Stimulated activated CD4-positive, alpha-beta T cell treated with anti-CD3 and anti-CD28 coated beads, Interleukin-2, amount 100 ng/mL, for 48 hours (primary cell): ENCODE measurements at regions not wholly inside any gene's neighbourhood (a gene's known extent, or its start where the extent isn't known, plus 50 kb on each side); places are given as distances from the start of the nearest gene placed in this dataset.
"Not testable (repeated sequence)": the region's sequence is repeated elsewhere in the genome, so short reads cannot be mapped to it uniquely, and the experiment has no call there.

Experiments used
- DNase-seq, 2 donors: peaks; one replicate each; pipeline ENCODE4 v3.0.0-alpha.2; 2020

DNA sequence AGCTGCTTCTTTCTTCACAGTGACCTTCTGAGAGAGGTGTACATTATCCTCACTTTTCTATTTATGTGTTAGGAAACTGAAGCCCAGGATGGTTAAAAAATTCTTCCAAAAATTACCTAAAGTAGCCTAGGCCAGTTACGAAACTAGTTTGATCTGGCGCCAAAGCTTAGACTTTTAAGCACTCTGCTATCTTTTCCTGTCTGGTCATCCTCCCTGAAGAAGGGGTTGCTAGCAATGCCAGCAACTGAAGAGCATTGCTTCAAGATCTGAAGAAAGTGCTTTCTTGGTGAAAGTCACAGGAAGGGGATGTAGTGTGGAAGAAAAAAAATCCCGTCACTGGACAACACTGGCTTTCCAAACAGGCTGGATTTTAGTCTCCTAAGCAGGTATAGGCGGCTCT lies 618.8 kb upstream of the GRM7 start:
- no peak for DNase-seq

DNA sequence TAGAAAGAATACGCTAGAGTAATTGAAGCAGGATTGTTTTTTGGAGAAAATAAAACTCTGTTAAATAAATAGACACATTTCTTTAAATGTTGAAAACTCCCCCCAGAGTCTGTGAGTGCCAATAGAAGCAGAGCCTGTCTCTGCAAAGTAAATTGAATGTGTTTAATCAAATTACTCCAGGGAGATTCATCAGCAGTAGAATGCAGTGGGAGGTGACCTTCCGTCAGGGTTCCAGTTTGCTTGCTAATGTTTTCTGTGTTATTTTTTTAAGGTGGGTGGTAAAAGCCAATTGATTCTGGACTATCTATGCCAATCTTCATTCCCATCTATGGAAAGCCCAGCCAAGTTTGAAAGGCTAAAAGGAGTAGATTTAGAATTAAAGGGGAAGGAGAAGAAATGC lies 612.4 kb upstream of the GRM7 start:
- no peak for DNase-seq

DNA sequence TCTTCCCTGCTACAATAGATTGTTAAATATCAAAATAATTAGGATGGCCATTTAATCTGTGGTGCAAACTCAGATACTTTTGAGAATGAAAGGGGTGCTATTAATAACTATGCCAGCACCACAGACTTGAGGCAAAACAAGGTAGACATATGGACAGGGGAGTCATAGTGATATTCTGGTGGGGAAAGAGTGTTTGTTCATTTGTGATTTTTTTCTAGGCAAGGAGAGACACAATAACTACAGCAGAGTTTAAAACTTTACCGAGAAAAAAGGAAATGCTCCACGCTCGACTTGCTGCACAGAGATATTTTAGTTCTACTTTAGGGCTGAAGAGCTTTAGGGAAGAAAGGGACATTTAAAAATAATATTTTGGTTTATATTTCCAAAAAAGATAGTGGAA lies 611.2 kb upstream of the GRM7 start:
- no peak for DNase-seq

DNA sequence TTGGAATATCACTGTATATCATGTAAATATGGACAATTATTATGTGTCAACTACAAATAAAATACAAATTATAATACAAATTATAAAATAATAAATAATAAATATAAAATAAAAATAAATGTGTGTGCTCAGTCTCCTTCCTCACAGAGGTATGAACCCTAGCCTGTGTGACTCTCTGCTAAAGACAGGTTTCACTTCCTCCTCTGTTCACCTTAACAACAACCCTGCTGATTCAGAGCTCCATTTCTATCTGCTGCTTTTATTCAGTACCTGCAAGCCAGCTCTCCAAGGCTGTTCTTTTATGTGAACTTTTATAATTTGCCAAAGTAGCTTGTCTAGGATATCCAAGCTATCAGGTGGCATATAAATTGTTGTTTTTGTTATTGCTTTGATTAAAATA lies 610.7 kb upstream of the GRM7 start:
- no peak for DNase-seq

DNA sequence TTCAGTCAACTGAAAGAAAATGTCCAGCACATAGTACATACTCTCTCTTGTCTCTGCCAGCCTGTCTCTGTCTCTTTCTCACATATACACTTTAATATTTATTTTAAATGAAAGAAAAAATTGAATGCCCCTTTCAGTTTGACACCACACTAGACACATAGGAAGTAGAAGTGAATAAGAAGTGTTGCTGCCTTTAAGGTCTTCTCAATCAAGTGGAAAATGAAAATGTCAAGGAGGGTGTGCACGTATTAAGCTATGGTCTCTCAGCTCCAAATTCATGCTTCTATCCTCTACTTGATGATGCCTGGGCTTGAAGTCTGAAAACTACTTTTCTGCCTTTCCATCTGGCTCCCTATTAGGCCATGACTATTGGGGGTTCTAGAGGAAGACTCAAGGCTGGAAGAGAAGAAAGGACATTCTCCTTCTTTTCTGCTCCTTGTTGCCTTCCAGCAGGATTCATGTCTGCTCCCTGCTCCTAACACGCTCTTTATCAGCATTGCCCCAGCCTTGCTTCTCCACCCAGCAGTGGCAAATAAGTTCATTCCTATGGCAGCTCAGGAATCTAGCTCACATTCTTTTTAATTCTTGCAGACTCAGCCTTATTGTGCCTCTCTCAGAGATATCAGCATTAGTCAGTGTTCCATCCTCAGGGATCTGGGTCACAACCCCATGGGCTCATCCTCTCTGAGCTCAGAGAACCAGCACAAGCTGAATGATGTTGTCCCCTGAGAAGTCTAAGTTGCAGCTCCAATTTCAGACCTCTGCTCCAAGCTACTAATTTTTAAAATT lies 609.1 kb upstream of the GRM7 start:
- DNase-seq = no peak

DNA sequence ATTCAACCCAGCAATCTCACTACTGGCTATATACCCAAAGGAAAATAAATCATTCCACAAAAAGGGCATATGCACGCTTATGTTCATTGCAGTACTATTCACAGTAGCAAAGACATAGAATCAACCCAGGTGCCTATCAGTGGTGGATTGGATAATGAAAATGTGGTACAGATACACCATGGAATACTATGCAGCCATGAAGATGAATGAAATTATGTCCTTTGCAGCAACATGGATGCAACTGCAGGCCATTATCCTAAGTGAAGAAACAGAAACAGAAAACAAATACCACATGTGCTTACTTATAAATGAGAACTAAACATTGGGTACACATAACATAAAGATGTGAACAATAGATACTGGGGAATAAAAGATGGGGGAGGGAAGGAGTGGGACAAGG lies 606.4 kb upstream of the GRM7 start:
- no peak for DNase-seq

DNA sequence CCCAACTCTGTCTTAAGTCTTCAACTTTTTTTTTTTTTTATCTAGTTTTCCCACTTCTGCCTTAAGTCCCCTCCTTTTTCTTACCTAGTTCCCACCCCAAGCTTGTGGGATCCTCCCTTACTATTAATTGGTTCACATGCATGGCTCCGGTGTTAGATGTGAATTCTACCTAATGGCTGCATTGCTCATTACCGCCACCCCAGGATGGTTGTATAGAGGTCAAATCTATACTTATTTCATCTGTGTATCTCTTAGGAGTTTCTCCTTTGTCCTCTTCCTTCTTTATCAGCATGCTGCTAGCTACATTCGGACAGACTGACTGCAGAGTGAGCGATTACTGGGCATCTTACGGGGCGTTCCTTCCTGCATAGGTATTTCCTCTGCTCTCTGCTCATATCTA lies 605.7 kb upstream of the GRM7 start:
- DNase-seq = no peak

DNA sequence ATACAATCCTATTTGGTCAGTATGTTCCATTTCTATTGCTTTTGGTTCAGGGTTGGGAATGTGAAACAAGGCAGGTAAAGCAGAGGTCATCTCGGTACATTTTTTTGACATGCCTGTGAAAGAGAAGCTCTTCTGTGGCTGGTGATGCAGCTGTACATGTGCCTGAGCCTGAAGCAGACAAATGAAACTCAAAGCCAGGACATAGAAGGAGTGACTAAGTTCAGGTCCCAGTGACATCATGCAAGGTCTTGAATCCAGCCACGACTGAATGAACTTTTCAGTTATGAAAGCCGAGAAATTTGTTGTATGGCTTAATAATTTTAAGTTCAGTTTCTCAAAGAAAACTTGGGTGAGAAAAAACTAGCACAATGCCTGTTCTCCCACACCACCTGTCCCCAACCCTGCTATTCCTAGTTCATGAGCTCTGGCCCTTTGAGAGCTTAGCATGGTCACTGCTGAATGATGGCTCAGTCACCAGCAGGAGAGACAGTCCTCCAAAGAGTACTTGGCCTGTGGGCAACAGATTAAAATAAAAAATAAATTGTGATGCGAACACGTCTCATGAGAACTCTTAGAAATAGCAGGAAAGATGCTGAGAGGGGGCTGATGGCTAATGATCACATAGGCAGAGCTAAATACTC lies 600.2 kb upstream of the GRM7 start:
- no peak for DNase-seq

DNA sequence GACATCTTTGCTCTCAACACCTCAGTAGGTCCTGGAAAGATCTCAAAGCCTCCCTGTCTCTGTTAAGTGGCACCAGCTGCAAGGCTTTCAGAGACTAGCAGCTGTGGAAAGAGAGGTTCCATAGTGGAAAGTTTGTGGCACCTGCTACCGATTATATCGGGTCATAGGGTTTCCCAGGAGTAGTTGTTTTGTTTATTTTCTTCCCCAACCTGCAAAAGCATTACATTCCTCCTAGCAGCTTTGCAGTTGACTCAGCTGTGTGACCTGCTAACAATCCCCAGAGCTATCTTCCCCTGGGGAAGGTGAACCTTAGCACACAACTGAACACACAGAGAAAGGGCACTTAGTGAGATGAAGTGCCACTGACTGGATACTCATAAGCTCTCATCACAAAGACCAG lies 598.9 kb upstream of the GRM7 start:
- no peak for DNase-seq

DNA sequence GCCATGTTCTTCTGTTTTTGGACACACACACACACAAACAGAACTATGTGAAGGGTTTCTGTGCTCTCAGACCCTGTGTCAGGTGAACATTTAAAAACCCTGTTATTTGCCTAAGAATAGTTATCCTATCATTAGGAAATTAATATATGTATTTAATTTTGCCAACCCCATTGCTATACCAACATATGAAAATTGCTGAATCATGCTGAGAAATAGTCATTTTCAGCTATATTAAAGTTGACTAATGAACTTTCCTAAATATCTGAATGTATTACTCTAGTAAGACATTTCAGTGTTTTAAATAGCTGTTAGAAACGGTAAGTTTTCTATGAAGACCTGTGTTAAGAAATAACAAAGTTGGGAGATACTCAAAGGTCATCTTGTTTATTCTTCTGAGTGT lies 596.9 kb upstream of the GRM7 start:
- DNase-seq = no peak

DNA sequence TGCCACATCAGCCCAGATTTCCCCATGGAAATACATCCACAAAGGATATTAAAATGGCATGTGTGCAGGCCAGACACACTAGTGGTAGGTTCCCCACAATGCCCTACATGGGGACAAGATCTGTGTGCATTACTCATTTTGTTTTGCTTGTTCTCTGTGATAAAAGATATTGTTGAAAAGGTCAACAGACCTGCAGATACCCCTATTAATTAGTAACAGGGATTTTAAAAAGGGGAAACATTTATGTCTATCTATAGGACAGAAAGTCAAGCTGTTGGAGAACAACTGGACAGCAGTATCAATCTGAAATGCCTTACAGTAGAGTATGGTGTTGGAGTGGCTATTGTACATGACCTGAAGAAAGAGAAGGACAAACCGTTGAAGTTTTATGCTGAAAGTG lies 596.0 kb upstream of the GRM7 start:
- no peak for DNase-seq

DNA sequence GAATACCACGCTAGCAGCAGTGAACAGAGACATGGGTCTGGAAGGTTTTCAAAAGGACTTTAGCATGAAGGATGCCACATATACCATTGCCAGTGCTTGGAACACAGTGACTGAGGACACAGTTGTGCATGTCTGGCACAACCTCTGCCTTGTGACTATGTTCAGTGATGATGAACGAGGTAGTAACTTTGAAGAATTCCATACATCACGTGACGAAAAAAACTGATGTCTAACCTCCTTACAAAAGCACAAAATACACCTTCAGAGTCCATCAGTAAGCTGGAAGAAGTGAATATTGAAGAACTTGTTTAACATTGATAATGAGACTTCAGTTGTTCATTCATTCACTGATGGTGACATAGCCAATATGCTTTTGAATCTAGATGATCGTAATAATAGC lies 594.8 kb upstream of the GRM7 start:
- no peak for DNase-seq

DNA sequence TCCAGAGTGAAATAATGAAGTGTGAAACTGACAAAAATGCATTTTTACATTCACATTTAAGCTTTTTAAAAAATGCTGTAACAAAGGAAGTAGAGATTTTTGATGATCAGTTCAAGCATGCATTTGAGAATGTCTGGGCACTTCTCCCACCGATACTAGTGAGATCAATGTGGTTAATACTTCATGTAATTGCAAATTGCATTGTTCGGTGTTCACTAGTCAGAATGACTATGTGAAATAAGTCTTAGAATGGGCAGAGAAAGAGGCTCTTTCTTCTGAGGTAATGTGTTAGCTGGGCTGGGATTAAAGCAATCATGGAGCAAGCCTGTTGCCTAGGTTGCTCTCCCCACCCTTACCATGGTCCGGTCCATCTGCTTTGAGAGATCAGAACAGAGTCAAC lies 587.0 kb upstream of the GRM7 start:
- DNase-seq = no peak

DNA sequence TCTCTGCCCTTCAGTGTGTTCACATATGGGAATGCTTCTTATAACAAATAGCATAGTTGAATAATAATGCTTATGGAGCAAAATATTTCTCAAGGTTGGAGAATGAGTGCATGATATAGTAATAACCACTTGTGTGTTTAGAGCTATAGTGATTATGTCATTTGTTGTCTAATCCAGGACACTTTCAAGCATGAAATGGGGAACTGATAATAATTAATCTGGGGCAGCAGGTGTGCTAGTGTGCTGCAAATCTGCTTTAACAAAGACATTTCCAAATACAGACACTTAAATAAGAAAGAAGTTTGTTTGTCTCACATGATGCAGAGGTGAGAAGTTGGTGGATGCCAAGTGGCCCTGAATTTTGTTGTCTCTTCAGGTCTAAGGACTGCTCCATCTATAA lies 579.3 kb upstream of the GRM7 start:
- DNase-seq = no peak

DNA sequence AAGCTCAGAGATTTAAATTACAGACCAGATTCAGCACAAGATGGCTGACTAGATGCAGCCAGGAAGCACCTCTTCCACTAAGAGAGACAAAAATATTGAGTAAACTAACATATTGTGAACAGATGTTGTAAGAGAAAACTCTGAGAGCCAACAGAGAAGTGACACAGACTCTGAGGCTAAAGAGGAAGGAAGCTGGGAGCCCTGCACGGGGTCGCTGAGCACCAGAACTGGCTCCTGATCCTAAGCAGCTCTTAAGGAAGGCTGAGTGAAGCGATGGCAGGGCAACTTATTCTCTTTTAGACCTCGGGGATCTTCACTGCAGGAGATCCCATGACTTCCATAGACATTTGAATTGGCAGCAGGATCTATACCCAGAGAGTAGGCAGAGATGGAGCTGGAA lies 578.0 kb upstream of the GRM7 start:
- DNase-seq = no peak

DNA sequence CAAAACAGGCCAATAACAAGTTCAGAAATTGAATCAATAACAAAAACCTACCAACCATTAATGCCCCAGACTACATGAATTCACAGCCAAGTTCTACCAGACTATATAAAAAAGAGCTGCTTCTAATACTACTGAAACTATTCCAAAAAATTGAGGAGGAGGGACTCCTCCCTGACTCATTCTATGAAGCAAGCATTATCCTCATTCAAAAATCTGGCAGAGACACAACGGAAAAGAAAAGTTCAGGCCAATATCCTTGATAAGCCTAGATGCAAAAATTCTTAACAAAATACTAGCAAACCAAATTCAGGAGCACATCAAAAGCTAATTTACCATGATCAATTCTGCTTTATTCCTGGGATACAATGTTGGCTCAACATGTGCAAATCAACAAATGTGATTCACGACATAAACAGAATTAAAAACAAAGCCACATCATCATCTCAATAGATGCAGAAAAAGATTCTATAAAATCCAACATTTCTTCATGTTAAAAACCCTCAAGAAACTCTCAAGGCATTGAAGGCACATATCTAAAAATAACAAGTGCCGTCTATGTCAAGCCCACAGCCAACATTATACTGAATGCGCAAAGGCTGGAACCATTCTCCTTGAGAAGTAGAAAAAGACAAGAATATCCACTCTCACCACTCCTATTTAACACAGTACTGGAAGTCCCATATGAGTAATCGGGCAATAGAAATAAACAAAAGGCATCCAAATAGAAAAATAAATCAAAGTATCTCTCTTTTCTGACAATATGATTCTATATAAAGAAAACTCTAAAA lies 573.6 kb upstream of the GRM7 start:
- DNase-seq = no peak

DNA sequence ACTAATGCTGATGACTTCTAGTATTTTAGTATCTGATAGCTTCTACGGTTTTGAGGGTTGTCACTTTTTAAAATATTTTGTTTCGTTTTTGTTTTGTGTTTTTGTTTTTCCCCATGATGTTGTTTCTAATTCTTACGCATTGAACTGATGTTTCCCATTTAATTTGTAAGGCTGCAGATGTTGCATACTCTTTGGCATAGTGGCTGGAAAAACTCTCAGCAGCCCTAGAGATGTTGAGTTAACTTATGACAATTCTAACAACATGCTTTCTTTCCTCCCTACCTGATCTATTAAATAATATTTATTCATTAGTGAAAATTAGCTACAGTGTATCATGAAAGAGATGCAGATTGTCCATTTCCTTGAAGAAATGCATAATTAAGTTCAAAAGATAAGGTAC lies 559.3 kb upstream of the GRM7 start:
- DNase-seq = no peak

DNA sequence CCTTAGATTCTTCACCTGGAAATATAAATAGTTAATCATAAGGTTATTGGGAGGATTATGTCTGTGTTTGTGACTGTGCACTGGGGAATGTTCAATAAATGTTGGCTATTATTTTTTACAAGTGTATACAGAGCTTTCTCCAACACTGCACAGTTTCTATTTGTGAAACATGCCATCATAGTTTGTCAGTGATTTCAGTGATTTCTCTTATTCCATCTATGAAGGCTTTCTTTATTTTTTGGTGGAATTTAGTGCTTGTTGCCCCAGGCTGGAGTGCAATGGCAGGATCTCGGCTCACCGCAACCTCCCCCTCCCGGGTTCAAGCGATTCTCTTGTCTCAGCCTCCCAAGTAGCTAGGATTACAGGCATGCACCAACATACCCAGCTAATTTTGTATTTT lies 545.0 kb upstream of the GRM7 start:
- no peak for DNase-seq

DNA sequence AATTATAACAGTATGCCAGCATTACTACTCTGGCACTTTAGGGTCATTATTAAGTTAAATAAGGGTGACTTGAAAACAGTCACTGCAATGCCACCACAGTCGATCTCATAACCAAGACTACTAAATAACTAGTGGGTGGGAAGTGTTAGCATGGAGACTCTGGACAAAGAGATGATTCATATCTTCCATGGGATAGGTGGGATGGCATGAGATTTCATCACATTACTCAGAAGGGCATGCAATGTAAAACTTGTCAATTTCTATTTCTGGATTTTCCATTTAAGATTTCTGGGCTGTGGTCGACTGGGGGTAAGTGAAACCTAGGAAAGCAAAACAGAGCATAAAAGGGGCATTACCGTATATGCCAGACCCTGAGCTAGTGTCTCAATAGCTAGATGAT lies 538.9 kb upstream of the GRM7 start:
- no peak for DNase-seq

DNA sequence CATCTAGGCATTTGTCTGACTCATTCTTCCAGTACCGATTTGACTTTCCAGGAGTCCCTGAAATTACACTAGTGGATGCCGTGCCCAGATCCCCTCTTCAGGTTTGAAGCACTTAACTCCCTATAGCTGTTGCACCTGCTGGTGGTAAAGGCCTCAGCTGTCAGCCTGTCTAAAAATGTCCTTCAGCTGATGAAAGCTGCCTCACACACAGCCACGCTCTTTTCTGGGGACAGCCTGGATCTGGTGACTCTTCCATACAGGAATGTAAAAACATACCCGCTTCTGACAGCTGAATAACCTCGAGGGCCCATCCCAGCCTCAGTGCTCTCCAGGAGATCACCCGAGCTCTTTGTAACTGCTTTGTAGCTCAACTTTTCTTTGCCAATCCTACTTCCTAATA lies 534.1 kb upstream of the GRM7 start:
- DNase-seq = no peak

DNA sequence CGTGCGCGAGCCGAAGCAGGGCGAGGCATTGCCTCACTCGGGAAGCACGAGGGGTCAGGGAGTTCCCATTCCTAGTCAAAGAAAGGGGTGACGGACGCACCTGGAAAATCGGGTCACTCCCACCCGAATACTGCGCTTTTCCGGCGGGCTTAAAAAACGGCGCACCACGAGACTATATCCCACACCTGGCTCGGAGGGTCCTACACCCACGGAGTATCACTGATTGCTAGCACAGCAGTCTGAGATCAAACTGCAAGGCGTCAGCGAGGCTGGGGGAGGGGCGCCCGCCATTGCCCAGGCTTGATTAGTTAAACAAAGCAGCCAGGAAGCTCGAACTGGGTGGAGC lies 520.0 kb upstream of the GRM7 start:
- not testable (repeated sequence) for DNase-seq

DNA sequence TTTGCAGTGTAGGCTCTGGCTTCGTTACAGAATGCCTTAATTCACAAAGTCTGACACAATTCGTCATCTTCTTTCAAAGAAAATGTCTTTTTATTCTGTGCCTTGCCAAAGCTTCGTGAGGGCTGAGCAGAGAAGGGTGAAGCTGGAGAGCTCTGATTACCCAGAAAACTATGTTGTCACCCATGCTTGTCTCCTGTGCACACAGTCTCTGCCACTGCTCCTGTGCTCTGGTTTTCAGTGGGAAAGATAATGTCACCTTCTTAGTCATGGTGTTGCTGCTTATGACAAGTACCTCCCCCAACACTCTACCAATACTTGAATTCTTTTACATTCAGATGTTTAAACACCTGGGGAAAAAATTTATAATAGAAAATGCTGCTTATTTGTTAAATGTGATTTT lies 509.2 kb upstream of the GRM7 start:
- DNase-seq = no peak

DNA sequence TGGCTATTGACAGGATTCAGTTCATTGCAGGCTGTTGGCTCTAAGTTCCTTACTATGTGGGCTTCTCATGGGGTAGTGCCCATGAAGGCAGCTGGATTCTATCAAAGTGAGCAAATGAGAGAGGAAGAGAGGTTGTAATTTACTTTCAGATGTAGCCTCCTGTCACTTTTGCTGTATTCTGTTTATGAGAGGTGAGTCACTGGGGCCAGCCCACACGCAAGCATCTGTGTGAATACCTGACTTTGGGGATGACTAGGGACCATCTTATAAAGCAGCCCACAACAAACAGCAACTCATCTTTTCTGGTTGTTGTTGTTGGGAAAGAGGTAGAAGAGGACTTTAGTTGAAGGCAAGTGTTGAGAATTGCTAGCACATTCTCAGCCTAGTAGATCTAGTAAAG lies 506.3 kb upstream of the GRM7 start:
- no peak for DNase-seq

DNA sequence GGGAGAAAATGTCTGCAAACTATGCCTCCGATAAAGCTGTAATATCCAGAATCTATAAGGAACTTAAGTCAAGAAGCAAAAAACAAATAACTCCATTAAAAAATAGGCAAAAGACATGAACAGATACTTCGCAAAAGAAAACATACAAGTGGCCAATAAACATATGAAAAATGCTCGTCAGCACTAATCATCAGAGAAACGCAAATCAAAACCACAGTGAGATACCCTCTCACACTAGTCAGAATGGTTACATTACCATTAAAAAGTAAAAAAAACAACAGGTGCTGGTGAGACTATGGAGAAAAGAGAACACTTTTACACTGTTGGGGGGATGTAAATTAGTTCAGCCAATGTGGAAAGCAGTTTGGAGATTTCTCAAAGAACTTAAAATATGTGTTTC lies 498.5 kb upstream of the GRM7 start:
- no peak for DNase-seq
